PC-9 (cell line): ENCODE measurements at regions not wholly inside any gene's neighbourhood (a gene's known extent, or its start where the extent isn't known, plus 50 kb on each side); places are given as distances from the start of the nearest gene placed in this dataset.

Experiments
- BruUV-seq: library from RNA; stranded (reverse); fragments of 400-500 nt; replicated peaks from 2 replicates; lab custom pipeline; 2021; lab: Mats Ljungman, UMichigan
- CTCF ChIA-PET: fragments of 300-600 bp; sonication (Branson Sonifier 250); formaldehyde crosslinking; loops from one replicate; lab custom pipeline; 2022; ENCODE audit warnings: antibody characterized with exemption; lab: Charles Lee
- POLR2A ChIA-PET: fragments of 300-600 bp; sonication (Branson Sonifier 250); formaldehyde crosslinking; loops from one replicate; lab custom pipeline; 2022; ENCODE audit warnings: antibody characterized with exemption; ENCODE audit not compliant: unreplicated experiment; lab: Charles Lee
- DNase-seq, 2 experiments: peaks; one replicate each; pipeline versions ENCODE4 v3.0.0 to v3.0.0-alpha.2; 2015 to 2022; ENCODE audit warnings: mixed read lengths in 1 of 2
- H2AFZ ChIP-seq: fragments of 200-600 bp; sonication (generic); 2 replicates; pipeline ENCODE4 v1.8.1; 2017; ENCODE audit warnings: antibody characterized with exemption
- H3F3A ChIP-seq: fragments of 200-600 bp; sonication (generic); 2 replicates; pipeline ENCODE4 v1.8.1; 2017; ENCODE audit warnings: antibody characterized with exemption, mild to moderate bottlenecking, low read depth; ENCODE audit not compliant: insufficient read depth
- H3K27ac ChIP-seq: fragments of 200-600 bp; sonication (generic); 2 replicates; pipeline ENCODE4 v1.6.1; 2016; ENCODE audit warnings: mixed run types
- H3K27me3 ChIP-seq: fragments of 200-600 bp; sonication (generic); 2 replicates; pipeline ENCODE4 v1.6.1; 2016; ENCODE audit warnings: low read depth, mixed run types; ENCODE audit not compliant: insufficient read depth
- H3K36me3 ChIP-seq: fragments of 200-600 bp; sonication (generic); 2 replicates; pipeline ENCODE4 v1.6.1; 2016; ENCODE audit warnings: low read depth, mixed run types
- H3K4me1 ChIP-seq: fragments of 200-600 bp; sonication (generic); replicated peaks from 2 replicates; pipeline ENCODE4 v1.6.1; 2016; ENCODE audit warnings: mixed run types; ENCODE audit not compliant: insufficient read depth
- H3K4me2 ChIP-seq: fragments of 200-600 bp; sonication (generic); 2 replicates; pipeline ENCODE4 v1.6.1; 2017; ENCODE audit warnings: mixed run types
- H3K4me3 ChIP-seq: fragments of 200-600 bp; sonication (generic); 2 replicates; pipeline ENCODE4 v1.6.1; 2016; ENCODE audit warnings: mixed run types
- H3K79me2 ChIP-seq: fragments of 200-600 bp; sonication (generic); 2 replicates; pipeline ENCODE4 v1.6.1; 2017; ENCODE audit warnings: low read depth, mixed run types
- H3K9me2 ChIP-seq: fragments of 200-600 bp; sonication (generic); 2 replicates; pipeline ENCODE4 v1.8.1; 2017; ENCODE audit warnings: mild to moderate bottlenecking; ENCODE audit not compliant: insufficient read depth
- H3K9me3 ChIP-seq: fragments of 200-600 bp; sonication (generic); 2 replicates; pipeline ENCODE4 v1.8.1; 2016; ENCODE audit warnings: low read depth; ENCODE audit not compliant: insufficient read depth
- H4K20me1 ChIP-seq: fragments of 200-600 bp; sonication (generic); 2 replicates; pipeline ENCODE4 v1.8.1; 2017; ENCODE audit not compliant: insufficient read depth
- EZH2 ChIP-seq: fragments of 200-600 bp; sonication (generic); IDR thresholded peaks from 2 replicates; pipeline ENCODE4 v1.8.0; 2017; ENCODE audit warnings: antibody characterized with exemption, low read depth
- intact Hi-C: fragments of 100-400 bp; cut with micrococcal nuclease; formaldehyde crosslinking; loops from one replicate; pipeline ENCODE4 v1.10.0; 2022; ENCODE audit not compliant: unreplicated experiment
- TF ChIP-seq, protein P1 (sequence below): fragments of 200-600 bp; sonication (generic); conservative IDR thresholded peaks from 2 replicates; pipeline ENCODE4 v1.6.1; 2017; ENCODE audit warnings: mixed run types, antibody characterized with exemption, mild to moderate bottlenecking, moderate library complexity

GRCh38 chr4:31530555-31530954 is 810.4 kb downstream of the PCDH7 start:
- Histone ChIP-seq H3K27ac (no peak overlapping the region), H2AFZ (no peak overlapping the region), H3K27me3 (no peaks in the 10 kb centered on the region), H3K36me3 (no peaks in the 10 kb centered on the region), H3F3A (no peaks in the 10 kb centered on the region), H4K20me1 (no peaks in the 10 kb centered on the region), H3K9me2 (no peaks in the 10 kb centered on the region), H3K4me1 (no peaks in the 10 kb centered on the region), H3K4me2 (no peak overlapping the region), H3K4me3 (no peak overlapping the region), H3K79me2 (no peaks in the 10 kb centered on the region), H3K9me3 (no peaks in the 10 kb centered on the region)
- ChIA-PET CTCF (no interaction called here), POLR2A (no interaction called here)
- no peak for TF ChIP-seq EZH2
- TF ChIP-seq, protein P1, sequence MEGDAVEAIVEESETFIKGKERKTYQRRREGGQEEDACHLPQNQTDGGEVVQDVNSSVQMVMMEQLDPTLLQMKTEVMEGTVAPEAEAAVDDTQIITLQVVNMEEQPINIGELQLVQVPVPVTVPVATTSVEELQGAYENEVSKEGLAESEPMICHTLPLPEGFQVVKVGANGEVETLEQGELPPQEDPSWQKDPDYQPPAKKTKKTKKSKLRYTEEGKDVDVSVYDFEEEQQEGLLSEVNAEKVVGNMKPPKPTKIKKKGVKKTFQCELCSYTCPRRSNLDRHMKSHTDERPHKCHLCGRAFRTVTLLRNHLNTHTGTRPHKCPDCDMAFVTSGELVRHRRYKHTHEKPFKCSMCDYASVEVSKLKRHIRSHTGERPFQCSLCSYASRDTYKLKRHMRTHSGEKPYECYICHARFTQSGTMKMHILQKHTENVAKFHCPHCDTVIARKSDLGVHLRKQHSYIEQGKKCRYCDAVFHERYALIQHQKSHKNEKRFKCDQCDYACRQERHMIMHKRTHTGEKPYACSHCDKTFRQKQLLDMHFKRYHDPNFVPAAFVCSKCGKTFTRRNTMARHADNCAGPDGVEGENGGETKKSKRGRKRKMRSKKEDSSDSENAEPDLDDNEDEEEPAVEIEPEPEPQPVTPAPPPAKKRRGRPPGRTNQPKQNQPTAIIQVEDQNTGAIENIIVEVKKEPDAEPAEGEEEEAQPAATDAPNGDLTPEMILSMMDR = no peak
- DNase-seq = no peak
- intact Hi-C loops = no loop called here
- BruUV-seq = no TSS peak

DNA sequence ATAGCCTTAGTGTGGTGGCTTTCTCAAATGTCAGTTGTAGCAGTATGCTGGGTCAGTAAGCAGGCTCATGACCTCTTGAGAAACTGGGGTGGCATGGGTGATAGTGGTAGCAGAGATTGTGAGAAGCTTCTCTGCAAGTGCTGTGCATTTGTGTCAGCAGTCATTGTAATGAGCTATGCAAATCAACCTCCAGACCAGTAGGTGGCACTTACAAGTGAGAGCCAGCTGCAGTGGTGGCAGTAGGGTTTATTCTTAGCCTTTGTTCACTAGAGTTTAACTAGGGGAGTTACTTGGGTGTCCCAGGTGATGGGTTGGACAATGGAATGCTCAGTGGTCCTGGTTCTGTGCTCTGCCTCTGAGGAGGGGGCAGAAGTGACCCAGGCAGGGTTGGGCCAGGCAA is 818.7 kb downstream of the PCDH7 start:
- H4K20me1 ChIP-seq = no peaks in the 10 kb centered on the region
- TF ChIP-seq, protein P1 = no peak
- H3K36me3 ChIP-seq = no peaks in the 10 kb centered on the region
- no peaks in the 10 kb centered on the region for H3K4me1 ChIP-seq
- H3F3A ChIP-seq = no peaks in the 10 kb centered on the region
- ChIA-PET CTCF (no interaction called here), POLR2A (interaction anchor here (0.6 kb wide), 1 partner anchor 15 kb away, joined by 4 read pairs; no protein-coding TSS in a partner anchor)
- no peaks in the 10 kb centered on the region for H3K79me2 ChIP-seq
- H3K27ac ChIP-seq = no peak overlapping the region
- H3K4me2 ChIP-seq = no peak overlapping the region
- no peak overlapping the region for H2AFZ ChIP-seq
- H3K27me3 ChIP-seq = no peaks in the 10 kb centered on the region
- intact Hi-C loops = no loop called here
- H3K4me3 ChIP-seq = no peak overlapping the region
- no peaks in the 10 kb centered on the region; the same call in 1 of the 2 replicates for H3K9me2 ChIP-seq
- H3K9me3 ChIP-seq = no peaks in the 10 kb centered on the region
- BruUV-seq = no TSS peak
- DNase-seq = no peak

- no peaks in the 10 kb centered on the region for H3F3A ChIP-seq
- CTCF ChIA-PET = no interaction called here
- no peak overlapping the region for H3K4me3 ChIP-seq
- H4K20me1 ChIP-seq = no peaks in the 10 kb centered on the region
- no peak overlapping the region for H2AFZ ChIP-seq
- POLR2A ChIA-PET = no interaction called here
- H3K27me3 ChIP-seq = no peaks in the 10 kb centered on the region
- H3K27ac ChIP-seq = no peak overlapping the region
- DNase-seq = no peak
- no peaks in the 10 kb centered on the region for H3K36me3 ChIP-seq
- no peaks in the 10 kb centered on the region for H3K79me2 ChIP-seq
- no peaks in the 10 kb centered on the region; the same call in 1 of the 2 replicates for H3K9me2 ChIP-seq
- no TSS peak for BruUV-seq
- intact Hi-C loops = no loop called here
- no peaks in the 10 kb centered on the region for H3K4me1 ChIP-seq
- H3K9me3 ChIP-seq = no peaks in the 10 kb centered on the region
- TF ChIP-seq, protein P1 = no peak
- no peak for TF ChIP-seq EZH2
- H3K4me2 ChIP-seq = no peak overlapping the region
Measured at GRCh38 chr4:31539284-31540069, 819.3 kb downstream of the PCDH7 start.
